Bronchial epithelial cell (primary cell): ENCODE measurements at regions not wholly inside any gene's neighbourhood (a gene's known extent, or its start where the extent isn't known, plus 50 kb on each side); places are given as distances from the start of the nearest gene placed in this dataset.

Experiments used
- DNase-seq: peaks from one replicate; pipeline ENCODE4 v3.0.0-alpha.2; 2010; ENCODE audit warnings: low read depth
- FAIRE-seq: peaks from 2 replicates; lab custom pipeline; 2011; peaks lifted over from hg19 to GRCh38; lab: Jason Lieb, UNC
- H3K27me3 ChIP-seq: 2 replicates; pipeline ENCODE4 v1.5.1; 2011; ENCODE audit warnings: low read length; ENCODE audit not compliant: control insufficient read depth, insufficient read depth
- H3K36me3 ChIP-seq: 2 replicates; pipeline ENCODE4 v1.5.1; 2011; ENCODE audit warnings: low read length; ENCODE audit not compliant: control insufficient read depth, insufficient read depth
- H3K4me3 ChIP-seq: 2 replicates; pipeline ENCODE4 v1.5.1; 2011; ENCODE audit warnings: mild to moderate bottlenecking, low read depth, low read length, control low read depth
- CTCF ChIP-seq: IDR thresholded peaks from 2 replicates; pipeline ENCODE4 v1.5.1; 2011; ENCODE audit warnings: mild to moderate bottlenecking, moderate library complexity, low read length, control low read depth, inconsistent platforms; ENCODE audit not compliant: insufficient read depth, severe bottlenecking

- Histone ChIP-seq H3K27me3 (peaks cover 9% of the 10 kb centered on the region), H3K36me3 (no peaks in the 10 kb centered on the region), H3K4me3 (no peak overlapping the region)
- no peak for FAIRE-seq
- TF ChIP-seq CTCF, result no peak
- DNase-seq, result no peak
Observed at GRCh38 chr2:120677696-120678247, 57.9 kb upstream of the GLI2 start.

GRCh38 chr2:120678251-120678650, 57.4 kb upstream of the GLI2 start:
- no peak for FAIRE-seq
- no peak for DNase-seq
- no peak for TF ChIP-seq CTCF
- H3K36me3 ChIP-seq, result no peaks in the 10 kb centered on the region
- peaks cover 9% of the 10 kb centered on the region for H3K27me3 ChIP-seq
- H3K4me3 ChIP-seq, result no peak overlapping the region

GRCh38 chr2:120678926-120679325, 56.7 kb upstream of the GLI2 start:
- Histone ChIP-seq H3K4me3 (no peak overlapping the region), H3K36me3 (no peaks in the 10 kb centered on the region), H3K27me3 (peaks cover 9% of the 10 kb centered on the region)
- no peak for TF ChIP-seq CTCF
- no peak for FAIRE-seq
- no peak for DNase-seq

GRCh38 chr2:120679526-120679925, 56.1 kb upstream of the GLI2 start:
- FAIRE-seq, result no peak
- H3K4me3 ChIP-seq, result no peak overlapping the region
- no peak for DNase-seq
- no peak for TF ChIP-seq CTCF
- H3K27me3 ChIP-seq, result peaks cover 9% of the 10 kb centered on the region
- no peaks in the 10 kb centered on the region for H3K36me3 ChIP-seq

GRCh38 chr2:120680136-120680761, 55.4 kb upstream of the GLI2 start:
- FAIRE-seq, result peak; percentile 70
- peaks cover 9% of the 10 kb centered on the region for H3K27me3 ChIP-seq

More at GRCh38 chr2:120680136-120680761, 55.4 kb upstream of the GLI2 start:
- DNase-seq, result peak; percentile 61
- Histone ChIP-seq H3K36me3 (no peaks in the 10 kb centered on the region), H3K4me3 (no peak overlapping the region)
- TF ChIP-seq CTCF, result peak; percentile 78
